ENCODE measurements at regions not wholly inside any gene's neighbourhood (a gene's known extent, or its start where the extent isn't known, plus 50 kb on each side); places are given as distances from the start of the nearest gene placed in this dataset.

GRCh38 chr6:157766901-157767774 is 55.9 kb upstream of the SNX9 start:
- TF ChIP-seq POLR2A (IDR thresholded peaks at IDR 0.05) (no peak), CTCF (IDR thresholded peaks at IDR 0.05) (no peak)
- 90 to 92% (median 92%) methylated on average over 11 of the region's 11 CpGs for WGBS, 4 donors
- H3K9me3 ChIP-seq (replicated peaks in 1 of 3): no peaks in the 10 kb centered on the region
- H3K4me3 ChIP-seq: no peak overlapping the region
- intact Hi-C loops (cut with DNase I): no loop called here
- H3K4me1 ChIP-seq (replicated peaks in 1 of 2): peaks cover 24 to 31% of the 10 kb centered on the region in 2 donors
- no peaks in the 10 kb centered on the region for H3K36me3 ChIP-seq (replicated peaks in 1 of 2)
- no peak for DNase-seq
- H3K27ac ChIP-seq: peak overlapping the region; percentile 15 to 79 (median 37)
- no peaks in the 10 kb centered on the region for H3K27me3 ChIP-seq

- no peaks in the 10 kb centered on the region for H3K27me3 ChIP-seq
- whole genome bisulfite sequencing, 4 donors: 90 to 98% (median 94%) methylated on average over 3 of the region's 3 CpGs
- peaks cover 23 to 28% of the 10 kb centered on the region in 2 donors for H3K4me1 ChIP-seq (replicated peaks in 1 of 2)
- TF ChIP-seq CTCF (IDR thresholded peaks at IDR 0.05) (no peak), POLR2A (IDR thresholded peaks at IDR 0.05) (no peak)
- H3K9me3 ChIP-seq (replicated peaks in 1 of 3): no peaks in the 10 kb centered on the region
- H3K27ac ChIP-seq: peak overlapping the region; percentile 15 to 79 (median 37)
- intact Hi-C loops (cut with DNase I): no loop called here
- no peak overlapping the region for H3K4me3 ChIP-seq
- H3K36me3 ChIP-seq (replicated peaks in 1 of 2): no peaks in the 10 kb centered on the region
- no peak for DNase-seq
These were observed 55.3 kb upstream of the SNX9 start for GRCh38 chr6:157767775-157768156.

- Histone ChIP-seq H3K4me1 (replicated peaks in 1 of 2) (peaks cover 17 to 23% of the 10 kb centered on the region in 2 donors), H3K36me3 (replicated peaks in 1 of 2) (no peaks in the 10 kb centered on the region), H3K9me3 (replicated peaks in 1 of 3) (no peaks in the 10 kb centered on the region), H3K27me3 (no peaks in the 10 kb centered on the region), H3K4me3 (no peak overlapping the region), H3K27ac (peak overlapping the region; percentile 15 to 79 (median 37))
- DNase-seq: peak in 1 of 7 donors; percentile 48
- WGBS, 4 donors: 74 to 78% (median 75%) methylated on average over 6 of the region's 6 CpGs
- intact Hi-C loops (cut with DNase I): no loop called here
- TF ChIP-seq POLR2A (IDR thresholded peaks at IDR 0.05) (no peak), CTCF (IDR thresholded peaks at IDR 0.05) (no peak)
These were observed 54.7 kb upstream of the SNX9 start for GRCh38 chr6:157768304-157768703.

- intact Hi-C loops (cut with DNase I): no loop called here
- Histone ChIP-seq H3K27ac (peak overlapping the region in 1 of 5 donors; percentile 21), H3K9me3 (replicated peaks in 1 of 3) (no peaks in the 10 kb centered on the region), H3K4me3 (no peak overlapping the region), H3K36me3 (replicated peaks in 1 of 2) (no peaks in the 10 kb centered on the region), H3K4me1 (replicated peaks in 1 of 2) (peaks cover 10 to 16% of the 10 kb centered on the region in 2 donors), H3K27me3 (no peaks in the 10 kb centered on the region)
- DNase-seq: no peak
- WGBS, 4 donors: 78 to 87% (median 82%) methylated on average over 11 to 13 of the region's 13 CpGs
- TF ChIP-seq POLR2A (IDR thresholded peaks at IDR 0.05) (no peak), CTCF (IDR thresholded peaks at IDR 0.05) (no peak)
These were observed 54.0 kb upstream of the SNX9 start for GRCh38 chr6:157768863-157769551.
